ENCODE measurements at regions not wholly inside any gene's neighbourhood (a gene's known extent, or its start where the extent isn't known, plus 50 kb on each side); places are given as distances from the start of the nearest gene placed in this dataset.

- no peaks in the 10 kb centered on the region for H3K27me3 ChIP-seq
- no peaks in the 10 kb centered on the region for H3K36me3 ChIP-seq
- ATAC-seq: no peak
- H3K9me3 ChIP-seq: no peaks in the 10 kb centered on the region
- no peaks in the 10 kb centered on the region for H3K4me1 ChIP-seq
- no peak overlapping the region for H3K27ac ChIP-seq
- intact Hi-C loops (cut with DNase I): no loop called here
- TF ChIP-seq, protein P1, sequence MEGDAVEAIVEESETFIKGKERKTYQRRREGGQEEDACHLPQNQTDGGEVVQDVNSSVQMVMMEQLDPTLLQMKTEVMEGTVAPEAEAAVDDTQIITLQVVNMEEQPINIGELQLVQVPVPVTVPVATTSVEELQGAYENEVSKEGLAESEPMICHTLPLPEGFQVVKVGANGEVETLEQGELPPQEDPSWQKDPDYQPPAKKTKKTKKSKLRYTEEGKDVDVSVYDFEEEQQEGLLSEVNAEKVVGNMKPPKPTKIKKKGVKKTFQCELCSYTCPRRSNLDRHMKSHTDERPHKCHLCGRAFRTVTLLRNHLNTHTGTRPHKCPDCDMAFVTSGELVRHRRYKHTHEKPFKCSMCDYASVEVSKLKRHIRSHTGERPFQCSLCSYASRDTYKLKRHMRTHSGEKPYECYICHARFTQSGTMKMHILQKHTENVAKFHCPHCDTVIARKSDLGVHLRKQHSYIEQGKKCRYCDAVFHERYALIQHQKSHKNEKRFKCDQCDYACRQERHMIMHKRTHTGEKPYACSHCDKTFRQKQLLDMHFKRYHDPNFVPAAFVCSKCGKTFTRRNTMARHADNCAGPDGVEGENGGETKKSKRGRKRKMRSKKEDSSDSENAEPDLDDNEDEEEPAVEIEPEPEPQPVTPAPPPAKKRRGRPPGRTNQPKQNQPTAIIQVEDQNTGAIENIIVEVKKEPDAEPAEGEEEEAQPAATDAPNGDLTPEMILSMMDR (IDR thresholded peaks at IDR 0.05): no peak
- DNase-seq: no peak
- no peak overlapping the region for H3K4me3 ChIP-seq
Observed at GRCh38 chr5:117763271-117763670, 1188.6 kb upstream of the SEMA6A start.

DNA sequence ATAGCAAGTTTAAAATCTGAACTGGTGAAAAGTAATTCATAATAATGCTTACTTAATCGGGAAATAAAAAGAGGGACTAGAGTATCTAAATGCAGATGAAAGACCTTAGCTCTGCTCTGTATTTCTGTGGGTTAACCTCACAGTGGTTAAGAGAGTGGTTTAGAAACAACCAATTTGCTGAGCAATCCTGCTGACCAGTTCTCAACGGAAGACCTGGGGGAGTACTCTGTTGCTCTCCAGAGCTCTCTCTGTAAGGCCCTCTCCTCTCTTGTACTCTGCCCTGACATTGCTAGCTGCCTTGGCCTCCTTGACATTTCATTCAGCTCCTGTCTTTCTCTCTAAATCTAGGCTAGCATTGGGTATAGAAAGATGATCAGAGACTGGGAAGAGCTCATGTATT lies 1186.6 kb upstream of the SEMA6A start:
- Histone ChIP-seq H3K27me3 (no peaks in the 10 kb centered on the region), H3K36me3 (no peaks in the 10 kb centered on the region), H3K27ac (no peak overlapping the region), H3K9me3 (no peaks in the 10 kb centered on the region), H3K4me1 (no peaks in the 10 kb centered on the region), H3K4me3 (no peak overlapping the region)
- DNase-seq (no peak), ATAC-seq (no peak)
- TF ChIP-seq, protein P1 (IDR thresholded peaks at IDR 0.05): no peak
- intact Hi-C loops (cut with DNase I): no loop called here

DNA sequence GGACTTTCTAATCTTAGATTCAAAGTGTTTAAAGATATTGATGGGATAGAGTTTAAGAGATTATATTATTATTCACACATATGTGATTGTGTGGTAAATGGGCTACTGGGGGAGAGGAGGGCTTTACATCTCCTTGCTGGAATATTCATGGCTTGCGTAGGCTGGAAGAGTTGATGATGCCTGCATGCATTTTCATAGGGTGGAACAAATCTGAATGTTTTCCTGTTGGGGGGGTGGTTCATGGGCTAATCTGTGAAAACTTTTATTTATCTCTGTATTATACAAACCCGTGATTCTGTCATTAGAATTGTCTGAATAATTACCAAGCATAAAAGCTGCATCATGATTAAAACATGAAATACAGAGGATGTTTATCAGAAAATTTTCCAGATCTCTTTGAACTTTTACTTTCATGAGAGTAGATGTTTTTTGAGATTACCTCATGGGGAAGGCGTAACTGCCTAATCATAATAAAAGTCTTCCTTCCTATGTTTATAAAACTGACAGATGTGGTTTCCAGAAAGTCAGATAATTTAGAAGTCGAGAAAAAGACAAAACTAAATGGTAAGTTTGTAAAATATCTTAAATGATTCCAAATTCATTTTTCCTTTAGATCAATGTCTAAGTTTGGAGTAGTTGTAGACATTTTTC lies 1185.4 kb upstream of the SEMA6A start:
- intact Hi-C loops (cut with DNase I): no loop called here
- Histone ChIP-seq H3K27me3 (no peaks in the 10 kb centered on the region), H3K27ac (no peak overlapping the region), H3K4me3 (no peak overlapping the region), H3K4me1 (no peaks in the 10 kb centered on the region), H3K9me3 (no peaks in the 10 kb centered on the region), H3K36me3 (no peaks in the 10 kb centered on the region)
- no peak for DNase-seq
- TF ChIP-seq, protein P1 (IDR thresholded peaks at IDR 0.05): no peak
- no peak for ATAC-seq

- TF ChIP-seq, protein P1 (IDR thresholded peaks at IDR 0.05): no peak
- ATAC-seq (no peak), DNase-seq (no peak)
- Histone ChIP-seq H3K9me3 (no peaks in the 10 kb centered on the region), H3K4me3 (no peak overlapping the region), H3K27me3 (no peaks in the 10 kb centered on the region), H3K36me3 (no peaks in the 10 kb centered on the region), H3K4me1 (no peaks in the 10 kb centered on the region), H3K27ac (no peak overlapping the region)
- intact Hi-C loops (cut with DNase I): no loop called here
Observed at GRCh38 chr5:117752403-117752802, 1177.8 kb upstream of the SEMA6A start.

DNA sequence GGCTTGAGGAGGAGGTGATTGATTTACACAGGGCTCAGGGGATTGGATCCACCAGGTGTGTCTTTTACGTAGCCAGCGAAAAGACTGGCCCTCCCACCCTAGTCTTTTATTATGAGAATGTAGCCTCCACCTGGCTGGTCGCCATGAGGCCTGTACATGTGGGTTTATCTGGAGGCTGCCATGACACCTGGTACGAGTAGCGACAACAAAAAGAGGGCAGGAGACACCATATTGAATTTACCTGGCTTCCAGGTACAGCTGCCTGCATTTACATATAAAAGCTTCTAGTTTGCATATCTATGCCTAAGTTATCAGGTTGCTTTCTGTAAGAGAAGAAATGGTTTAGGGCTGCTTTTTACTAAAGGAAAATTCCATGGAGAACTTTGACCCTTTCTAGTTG lies 1173.7 kb upstream of the SEMA6A start:
- H3K27me3 ChIP-seq: no peaks in the 10 kb centered on the region

More for the DNA sequence above, 1173.7 kb upstream of the SEMA6A start:
- no peak overlapping the region for H3K27ac ChIP-seq
- intact Hi-C loops (cut with DNase I): no loop called here
- ATAC-seq: no peak
- H3K4me1 ChIP-seq: no peaks in the 10 kb centered on the region
- no peaks in the 10 kb centered on the region for H3K9me3 ChIP-seq
- peak; percentile 8 for DNase-seq
- TF ChIP-seq, protein P1 (IDR thresholded peaks at IDR 0.05): no peak
- no peak overlapping the region for H3K4me3 ChIP-seq
- H3K36me3 ChIP-seq: no peaks in the 10 kb centered on the region
